HEK293 (cell line): ENCODE measurements at regions not wholly inside any gene's neighbourhood (a gene's known extent, or its start where the extent isn't known, plus 50 kb on each side); places are given as distances from the start of the nearest gene placed in this dataset.
"Not testable (repeated sequence)": the region's sequence is repeated elsewhere in the genome, so short reads cannot be mapped to it uniquely, and the experiment has no call there.

Experiments used
- CTCF ChIA-PET: fragments of 350-600 bp; formaldehyde crosslinking; extraction: SDS; loops from one replicate; lab custom pipeline; 2021; ENCODE audit warnings: antibody characterized with exemption; lab: Yijun Ruan, JAX
- POLR2A ChIA-PET: fragments of 300-600 bp; formaldehyde crosslinking; extraction: SDS; loops from one replicate; lab custom pipeline; 2020; ENCODE audit warnings: antibody characterized with exemption, inconsistent platforms; lab: Yijun Ruan, JAX
- H3K27ac ChIP-seq: fragments of 200-500 bp; sonication (Bioruptor generic); 2 replicates; pipeline ENCODE4 v1.5.1; 2014; ENCODE audit warnings: low read depth, low read length, control low read depth, inconsistent platforms; ENCODE audit errors: extremely low read depth
- H3K36me3 ChIP-seq, 2 experiments: fragments of 200-500 bp in 1 of 2; sonication (Bioruptor generic) in 1 of 2; 1 replicate in 1 of 2; 2 replicates in 1 of 2; pipeline ENCODE4 v1.5.1; 2014 to 2017; ENCODE audit warnings: inconsistent platforms in 2 of 2, low read length in 2 of 2; ENCODE audit not compliant: control insufficient read depth in 2 of 2, insufficient read depth in 1 of 2
- H3K4me1 ChIP-seq: fragments of 200-500 bp; sonication (Bioruptor generic); 2 replicates; pipeline ENCODE4 v1.5.1; 2014; ENCODE audit warnings: mild to moderate bottlenecking, low read length, inconsistent platforms; ENCODE audit not compliant: control insufficient read depth, insufficient read depth
- H3K4me3 ChIP-seq: 2 replicates; pipeline ENCODE4 v1.5.1; 2011; ENCODE audit warnings: low read depth, mild to moderate bottlenecking, control low read depth, low read length, moderate library complexity
- H3K9me3 ChIP-seq: fragments of 200-500 bp; sonication (Bioruptor generic); 2 replicates; pipeline ENCODE4 v1.5.1; 2014; ENCODE audit warnings: low read depth, low read length, inconsistent platforms; ENCODE audit not compliant: control insufficient read depth, insufficient read depth
- BCL11B ChIP-seq: fragments of 450-650 bp; formaldehyde crosslinking; IDR thresholded peaks from 2 replicates; pipeline ENCODE4 v1.5.1; 2016; ENCODE audit warnings: low read depth, missing biosample characterization, missing genetic modification characterization
- EGR2 ChIP-seq: fragments of 450-650 bp; formaldehyde crosslinking; IDR thresholded peaks from 2 replicates; pipeline ENCODE4 v1.5.1; 2016; ENCODE audit warnings: low read depth, missing biosample characterization, missing genetic modification characterization
- KLF8 ChIP-seq: fragments of 450-650 bp; formaldehyde crosslinking; IDR thresholded peaks from 2 replicates; pipeline ENCODE4 v1.5.1; 2016; ENCODE audit warnings: missing biosample characterization, missing genetic modification characterization
- MEIS1 ChIP-seq: sonication (generic); formaldehyde crosslinking; IDR thresholded peaks from 2 replicates; pipeline ENCODE4 v1.8.1; 2022; ENCODE audit warnings: missing genetic modification reagents, mild to moderate bottlenecking, borderline replicate concordance
- PRDM2 ChIP-seq: fragments of 450-650 bp; formaldehyde crosslinking; IDR thresholded peaks from 2 replicates; pipeline ENCODE4 v1.5.1; 2016; ENCODE audit warnings: missing biosample characterization, missing genetic modification characterization, borderline replicate concordance
- REPIN1 ChIP-seq: fragments of 450-650 bp; formaldehyde crosslinking; IDR thresholded peaks from 2 replicates; pipeline ENCODE4 v1.5.1; 2017; ENCODE audit warnings: missing biosample characterization, missing genetic modification characterization, low read depth
- SCRT2 ChIP-seq: fragments of 450-650 bp; formaldehyde crosslinking; IDR thresholded peaks from 2 replicates; pipeline ENCODE4 v1.5.1; 2016; ENCODE audit warnings: missing biosample characterization, missing genetic modification characterization
- ZBTB48 ChIP-seq: fragments of 450-650 bp; formaldehyde crosslinking; IDR thresholded peaks from 2 replicates; pipeline ENCODE4 v1.5.1; 2016; ENCODE audit warnings: missing biosample characterization, missing genetic modification characterization
- ZBTB6 ChIP-seq: fragments of 450-650 bp; formaldehyde crosslinking; IDR thresholded peaks from 2 replicates; pipeline ENCODE4 v1.5.1; 2017; ENCODE audit warnings: missing biosample characterization, missing genetic modification characterization
- ZBTB8A ChIP-seq: fragments of 450-650 bp; formaldehyde crosslinking; IDR thresholded peaks from 2 replicates; pipeline ENCODE4 v1.5.1; 2016; ENCODE audit warnings: missing biosample characterization, missing genetic modification characterization
- ZFHX2 ChIP-seq: fragments of 450-650 bp; formaldehyde crosslinking; conservative IDR thresholded peaks from 2 replicates; pipeline ENCODE4 v1.5.1; 2016; ENCODE audit warnings: missing biosample characterization, missing genetic modification characterization
- ZNF112 ChIP-seq: fragments of 450-650 bp; formaldehyde crosslinking; IDR thresholded peaks from 2 replicates; pipeline ENCODE4 v1.5.0; 2017; ENCODE audit warnings: missing biosample characterization, missing genetic modification characterization
- ZNF169 ChIP-seq: fragments of 450-650 bp; formaldehyde crosslinking; IDR thresholded peaks from 2 replicates; pipeline ENCODE4 v1.5.1; 2016; ENCODE audit warnings: missing biosample characterization, missing genetic modification characterization
- ZNF324 ChIP-seq: fragments of 450-650 bp; formaldehyde crosslinking; IDR thresholded peaks from 2 replicates; pipeline ENCODE4 v1.5.1; 2016; ENCODE audit warnings: missing biosample characterization, missing genetic modification characterization
- ZNF350 ChIP-seq: fragments of 450-650 bp; formaldehyde crosslinking; IDR thresholded peaks from 2 replicates; pipeline ENCODE4 v1.5.0; 2017; ENCODE audit warnings: missing biosample characterization, mild to moderate bottlenecking, missing genetic modification characterization
- ZNF404 ChIP-seq: fragments of 450-650 bp; formaldehyde crosslinking; IDR thresholded peaks from 2 replicates; pipeline ENCODE4 v1.5.1; 2017; ENCODE audit warnings: missing biosample characterization, missing genetic modification characterization
- ZNF624 ChIP-seq: fragments of 450-650 bp; formaldehyde crosslinking; IDR thresholded peaks from 2 replicates; pipeline ENCODE4 v1.5.1; 2017; ENCODE audit warnings: missing biosample characterization, missing genetic modification characterization
- ZNF658 ChIP-seq: fragments of 450-650 bp; formaldehyde crosslinking; IDR thresholded peaks from 2 replicates; pipeline ENCODE4; 2016; ENCODE audit warnings: missing biosample characterization, missing genetic modification characterization
- ZSCAN30 ChIP-seq: fragments of 450-650 bp; IDR thresholded peaks from 2 replicates; pipeline ENCODE4 v1.5.1; 2018; ENCODE audit warnings: missing biosample characterization, mild to moderate bottlenecking, missing genetic modification characterization, moderate library complexity
- TF ChIP-seq, protein P1 (sequence below): fragments of 450-650 bp; formaldehyde crosslinking; IDR thresholded peaks from 2 replicates; pipeline ENCODE4 v1.5.1; 2016; ENCODE audit warnings: missing biosample characterization, missing genetic modification characterization, low read depth
- TF ChIP-seq, protein P2 (sequence below): fragments of 450-650 bp; formaldehyde crosslinking; IDR thresholded peaks from 2 replicates; pipeline ENCODE4 v1.5.1; 2017; ENCODE audit warnings: missing biosample characterization, mild to moderate bottlenecking, missing genetic modification characterization, moderate library complexity
- TF ChIP-seq, protein P3 (sequence below): sonication (generic); formaldehyde crosslinking; IDR thresholded peaks from 2 replicates; pipeline ENCODE4 v1.8.1; 2022; ENCODE audit warnings: mild to moderate bottlenecking, moderate library complexity, missing genetic modification reagents

DNA sequence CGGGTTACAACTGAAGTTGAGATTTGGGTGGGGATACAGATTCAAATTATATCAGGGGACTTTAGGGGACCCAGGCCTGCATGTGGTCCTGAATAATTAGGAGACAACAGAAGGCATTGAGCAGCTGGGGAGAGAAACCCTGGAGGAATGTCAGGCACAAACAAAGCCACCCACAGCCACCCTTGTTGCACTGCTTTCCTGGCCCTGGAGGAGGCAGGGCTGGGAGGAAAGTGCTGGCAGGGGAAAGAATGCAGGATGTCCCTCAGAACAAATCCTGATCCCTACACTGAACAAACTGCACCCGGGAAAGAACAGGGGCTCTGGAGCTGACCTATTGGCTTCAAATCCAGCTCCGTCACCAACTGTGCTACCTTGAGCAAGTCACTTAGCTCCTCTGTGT lies 214.1 kb upstream of the ATP6AP2 start (continued):
- no peak for TF ChIP-seq PRDM2
- TF ChIP-seq ZNF112 (tag by site-specific recombination), result no peak
- no peak for TF ChIP-seq ZNF624 (tag by site-specific recombination)
- no peak for TF ChIP-seq ZBTB48 (tag by site-specific recombination)
- TF ChIP-seq ZNF350 (tag by site-specific recombination), result no peak
- TF ChIP-seq, protein P1, sequence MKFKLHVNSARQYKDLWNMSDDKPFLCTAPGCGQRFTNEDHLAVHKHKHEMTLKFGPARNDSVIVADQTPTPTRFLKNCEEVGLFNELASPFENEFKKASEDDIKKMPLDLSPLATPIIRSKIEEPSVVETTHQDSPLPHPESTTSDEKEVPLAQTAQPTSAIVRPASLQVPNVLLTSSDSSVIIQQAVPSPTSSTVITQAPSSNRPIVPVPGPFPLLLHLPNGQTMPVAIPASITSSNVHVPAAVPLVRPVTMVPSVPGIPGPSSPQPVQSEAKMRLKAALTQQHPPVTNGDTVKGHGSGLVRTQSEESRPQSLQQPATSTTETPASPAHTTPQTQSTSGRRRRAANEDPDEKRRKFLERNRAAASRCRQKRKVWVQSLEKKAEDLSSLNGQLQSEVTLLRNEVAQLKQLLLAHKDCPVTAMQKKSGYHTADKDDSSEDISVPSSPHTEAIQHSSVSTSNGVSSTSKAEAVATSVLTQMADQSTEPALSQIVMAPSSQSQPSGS (tag by site-specific recombination), result no peak
- TF ChIP-seq ZNF324 (tag by site-specific recombination), result no peak
- TF ChIP-seq ZBTB8A, result no peak
- TF ChIP-seq ZFHX2 (tag by site-specific recombination), result no peak
- TF ChIP-seq SCRT2 (tag by site-specific recombination), result no peak
- TF ChIP-seq MEIS1 (CRISPR knock-in tag), result no peak
- TF ChIP-seq BCL11B (tag by site-specific recombination), result no peak

GRCh38 chrX:40362291-40362690 lies 218.5 kb upstream of the ATP6AP2 start:
- H3K36me3 ChIP-seq, H3K4me1 ChIP-seq, POLR2A ChIA-PET, CTCF ChIA-PET, H3K27ac ChIP-seq, H3K9me3 ChIP-seq, H3K4me3 ChIP-seq: not testable (repeated sequence)

DNA sequence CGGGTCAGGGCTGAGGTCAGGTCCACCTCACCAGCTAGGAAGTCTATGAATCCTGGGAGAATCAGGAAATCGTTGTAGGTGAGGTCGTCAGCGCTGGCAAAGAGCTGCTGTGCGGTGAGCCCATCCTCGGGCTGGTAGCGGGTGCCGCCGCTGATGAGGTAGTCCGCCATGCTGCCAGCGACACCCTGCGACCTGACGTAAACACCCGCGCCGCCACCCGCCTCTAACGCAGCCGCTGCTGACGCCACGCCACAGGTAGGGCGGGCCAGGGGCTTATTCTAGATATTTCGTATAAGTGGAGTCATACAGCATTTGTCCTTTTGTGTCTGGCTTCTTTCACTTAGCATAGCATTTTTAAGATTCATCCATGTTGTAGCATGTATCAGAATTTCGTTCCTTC lies 220.2 kb upstream of the ATP6AP2 start:
- Histone ChIP-seq H3K27ac (no peak overlapping the region), H3K9me3 (no peaks in the 10 kb centered on the region), H3K4me1 (no peaks in the 10 kb centered on the region), H3K4me3 (no peak overlapping the region), H3K36me3 (no peaks in the 10 kb centered on the region)
- CTCF ChIA-PET, result no interaction called here
- POLR2A ChIA-PET, result no interaction called here
- no peak for TF ChIP-seq ZBTB6 (tag by site-specific recombination)
- TF ChIP-seq ZNF658 (tag by site-specific recombination), result no peak
- TF ChIP-seq REPIN1 (tag by site-specific recombination), result no peak
- TF ChIP-seq ZBTB8A, result no peak
- TF ChIP-seq EGR2 (tag by site-specific recombination), result no peak
- no peak for TF ChIP-seq ZSCAN30
- no peak for TF ChIP-seq ZNF404 (tag by site-specific recombination)
- no peak for TF ChIP-seq KLF8 (tag by site-specific recombination)
- TF ChIP-seq, protein P2, sequence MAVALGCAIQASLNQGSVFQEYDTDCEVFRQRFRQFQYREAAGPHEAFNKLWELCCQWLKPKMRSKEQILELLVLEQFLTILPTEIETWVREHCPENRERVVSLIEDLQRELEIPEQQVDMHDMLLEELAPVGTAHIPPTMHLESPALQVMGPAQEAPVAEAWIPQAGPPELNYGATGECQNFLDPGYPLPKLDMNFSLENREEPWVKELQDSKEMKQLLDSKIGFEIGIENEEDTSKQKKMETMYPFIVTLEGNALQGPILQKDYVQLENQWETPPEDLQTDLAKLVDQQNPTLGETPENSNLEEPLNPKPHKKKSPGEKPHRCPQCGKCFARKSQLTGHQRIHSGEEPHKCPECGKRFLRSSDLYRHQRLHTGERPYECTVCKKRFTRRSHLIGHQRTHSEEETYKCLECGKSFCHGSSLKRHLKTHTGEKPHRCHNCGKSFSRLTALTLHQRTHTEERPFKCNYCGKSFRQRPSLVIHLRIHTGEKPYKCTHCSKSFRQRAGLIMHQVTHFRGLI (tag by site-specific recombination), result no peak
- TF ChIP-seq, protein P3, sequence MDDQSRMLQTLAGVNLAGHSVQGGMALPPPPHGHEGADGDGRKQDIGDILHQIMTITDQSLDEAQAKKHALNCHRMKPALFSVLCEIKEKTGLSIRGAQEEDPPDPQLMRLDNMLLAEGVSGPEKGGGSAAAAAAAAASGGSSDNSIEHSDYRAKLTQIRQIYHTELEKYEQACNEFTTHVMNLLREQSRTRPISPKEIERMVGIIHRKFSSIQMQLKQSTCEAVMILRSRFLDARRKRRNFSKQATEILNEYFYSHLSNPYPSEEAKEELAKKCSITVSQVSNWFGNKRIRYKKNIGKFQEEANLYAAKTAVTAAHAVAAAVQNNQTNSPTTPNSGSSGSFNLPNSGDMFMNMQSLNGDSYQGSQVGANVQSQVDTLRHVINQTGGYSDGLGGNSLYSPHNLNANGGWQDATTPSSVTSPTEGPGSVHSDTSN (CRISPR knock-in tag), result no peak
- no peak for TF ChIP-seq ZNF169 (tag by site-specific recombination)
